T-helper 1 cell treated with Interleukin-12 subunit alpha and Interleukin-12 subunit beta and Interleukin-4 antibody, amounts not matched to agents 30 ng/mL and 1 ng/mL, for 36 hours (primary cell): ENCODE measurements at regions not wholly inside any gene's neighbourhood (a gene's known extent, or its start where the extent isn't known, plus 50 kb on each side); places are given as distances from the start of the nearest gene placed in this dataset.

ENCODE experiments used
- intact Hi-C: fragments of 100-400 bp; cut with micrococcal nuclease; formaldehyde crosslinking; loops from one replicate; pipeline ENCODE4 v1.15.1; 2024

- intact Hi-C loops = loop anchor here (10.0 kb wide), 1 partner anchor 424 kb away; no protein-coding TSS in a partner anchor
Measured at GRCh38 chr2:145748927-145749326, 1229.0 kb upstream of the ZEB2 start.

GRCh38 chr2:145747715-145748114 is 1227.8 kb upstream of the ZEB2 start:
- intact Hi-C loops = loop anchor here (10.0 kb wide), 1 partner anchor 423 kb away; no protein-coding TSS in a partner anchor

GRCh38 chr2:145745387-145745721 is 1225.4 kb upstream of the ZEB2 start:
- intact Hi-C loops = loop anchor here (10.0 kb wide), 1 partner anchor 421 kb away; no protein-coding TSS in a partner anchor

- intact Hi-C loops = loop anchor here (10.0 kb wide), 1 partner anchor 420 kb away; no protein-coding TSS in a partner anchor
Measured at GRCh38 chr2:145744541-145745386, 1224.8 kb upstream of the ZEB2 start.

DNA sequence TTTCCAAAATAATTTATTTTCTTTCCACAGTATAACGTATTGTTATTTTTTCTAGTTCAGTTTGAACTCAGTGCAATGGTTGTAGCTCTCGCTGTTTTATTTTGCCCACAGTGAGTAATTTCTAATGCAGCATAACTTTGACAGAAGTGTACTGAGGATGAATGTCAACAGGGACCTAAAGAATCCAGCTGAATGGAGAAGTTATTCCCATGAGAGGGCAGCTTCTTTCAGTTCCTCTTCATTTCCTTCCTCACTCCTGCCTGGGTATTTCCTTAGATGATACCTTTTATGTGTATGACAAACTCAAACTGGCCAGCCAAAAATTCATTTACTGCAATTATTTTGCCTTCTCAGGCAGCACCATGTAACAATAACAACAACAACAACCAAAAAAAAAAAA is 1223.1 kb upstream of the ZEB2 start:
- intact Hi-C loops = loop anchor here (10.0 kb wide), 1 partner anchor 418 kb away; no protein-coding TSS in a partner anchor

GRCh38 chr2:145741636-145742035 is 1221.7 kb upstream of the ZEB2 start:
- intact Hi-C loops = loop anchor here (10.0 kb wide), 1 partner anchor 417 kb away; no protein-coding TSS in a partner anchor

- intact Hi-C loops = loop anchor here (10.0 kb wide), 1 partner anchor 416 kb away; no protein-coding TSS in a partner anchor
Measured at GRCh38 chr2:145741181-145741580, 1221.3 kb upstream of the ZEB2 start.

DNA sequence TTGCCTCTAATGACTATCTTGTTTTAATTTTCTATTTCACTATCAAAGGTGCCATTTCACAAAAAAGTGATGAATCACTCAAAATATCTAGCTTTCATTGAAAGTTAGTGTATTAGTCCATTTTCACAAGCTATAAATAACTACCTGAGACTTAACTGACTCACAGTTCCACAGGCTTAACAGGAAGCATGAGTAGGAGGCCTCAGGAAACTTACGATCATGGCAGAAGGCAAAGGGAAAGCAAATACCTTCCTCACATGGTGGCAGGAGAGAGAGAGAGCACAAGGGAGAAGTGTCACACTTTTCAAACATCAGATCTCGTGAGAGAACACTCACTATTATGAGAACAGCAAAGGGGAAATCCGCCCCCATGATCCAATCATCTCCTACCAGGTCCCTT is 1220.4 kb upstream of the ZEB2 start:
- intact Hi-C loops = loop anchor here (10.0 kb wide), 1 partner anchor 416 kb away; no protein-coding TSS in a partner anchor

- intact Hi-C loops = loop anchor here (10.0 kb wide), 1 partner anchor 415 kb away; no protein-coding TSS in a partner anchor
Measured at GRCh38 chr2:145739681-145740080, 1219.8 kb upstream of the ZEB2 start.

DNA sequence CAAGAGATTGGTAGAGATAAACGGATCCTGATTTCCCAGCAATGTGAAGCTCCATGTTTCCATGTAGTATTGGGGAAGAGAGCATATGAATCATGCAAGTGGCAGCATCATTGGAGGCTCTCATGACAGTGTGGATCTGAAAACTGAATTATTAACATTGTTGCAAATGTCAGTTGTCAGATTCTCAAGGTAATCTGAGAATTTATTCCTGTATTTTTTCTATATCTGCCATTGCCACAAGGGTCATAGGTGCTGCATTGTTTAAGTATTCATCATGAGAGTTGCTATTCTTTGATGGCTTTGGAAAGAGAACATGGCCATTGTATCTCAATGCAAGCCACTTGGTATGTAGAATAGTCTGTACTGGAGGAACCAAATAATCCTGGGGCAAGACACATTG is 1217.0 kb upstream of the ZEB2 start:
- intact Hi-C loops = no loop called here

- intact Hi-C loops = no loop called here
Measured at GRCh38 chr2:145731467-145731866, 1211.5 kb upstream of the ZEB2 start.

DNA sequence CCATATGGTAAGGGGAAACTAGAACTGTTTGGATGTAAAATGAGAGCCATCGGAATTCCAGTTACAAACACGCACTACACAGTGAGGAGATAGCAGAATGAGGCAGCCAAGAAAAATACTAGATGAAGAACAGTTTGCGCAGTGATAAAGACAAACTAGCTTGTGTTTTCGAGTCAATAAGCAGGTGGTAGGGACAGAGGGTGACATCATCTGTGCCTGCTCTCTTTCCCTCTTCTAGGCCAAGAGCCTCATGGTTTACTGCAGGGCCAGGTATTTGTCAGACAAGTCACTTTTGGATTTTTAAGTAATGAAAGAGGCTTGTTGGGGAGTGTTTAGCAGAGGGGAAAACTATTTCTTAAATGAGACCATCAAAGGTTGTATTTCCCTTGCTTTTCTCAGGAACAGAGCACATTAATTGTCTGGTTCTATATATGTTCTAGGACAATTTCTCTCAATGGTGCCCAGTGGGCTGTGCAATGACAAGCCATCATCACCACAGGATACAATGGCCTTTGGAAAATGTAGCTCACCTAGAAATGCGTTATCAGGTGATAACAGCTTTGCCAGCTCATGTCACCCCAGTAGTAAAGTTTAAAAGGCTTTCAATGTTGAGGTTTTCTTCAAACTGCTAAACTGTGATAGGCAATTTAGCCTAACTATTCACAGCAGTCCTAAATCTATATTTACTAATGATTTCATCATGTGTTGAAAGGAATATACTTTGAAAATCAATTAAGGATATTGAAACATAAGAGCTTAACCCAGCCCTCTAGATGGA is 1210.3 kb upstream of the ZEB2 start:
- intact Hi-C loops = no loop called here

DNA sequence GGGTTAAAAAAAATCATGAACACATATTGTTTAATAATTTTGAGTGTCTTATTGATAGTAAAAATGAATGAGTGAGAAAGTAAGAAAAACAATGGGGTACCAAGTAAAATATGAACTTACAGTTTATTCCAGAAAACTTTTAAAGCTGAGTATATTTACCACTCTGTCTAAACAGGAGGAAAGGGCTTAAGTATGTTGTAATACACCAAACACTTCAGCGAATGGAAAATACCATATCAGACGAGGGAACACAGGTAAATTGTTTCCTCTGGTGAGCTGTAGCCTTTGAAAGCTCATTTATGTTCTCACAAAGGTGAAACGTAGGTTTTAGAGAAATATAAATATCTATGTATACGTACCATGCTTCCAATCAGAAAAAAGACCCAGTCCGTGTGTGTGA is 1209.6 kb upstream of the ZEB2 start:
- intact Hi-C loops = no loop called here

DNA sequence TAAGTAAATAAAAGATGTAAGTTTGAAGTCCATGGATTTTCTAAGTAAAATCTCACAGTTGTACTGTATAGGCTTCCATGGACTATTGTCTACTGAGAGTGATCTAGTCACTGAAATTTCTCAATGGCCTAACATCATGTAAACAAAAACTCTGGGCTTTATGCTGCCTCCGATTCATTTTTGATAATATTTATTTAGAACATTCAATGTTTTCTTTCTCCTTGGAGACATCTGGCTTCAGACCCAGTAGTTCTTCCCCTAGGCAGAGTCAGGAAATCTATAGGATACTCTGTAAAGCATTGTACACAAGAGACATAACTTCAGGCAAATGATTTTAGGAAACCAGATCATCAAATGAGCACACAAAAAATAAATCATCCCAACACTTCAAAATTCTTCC is 1208.6 kb upstream of the ZEB2 start:
- intact Hi-C loops = no loop called here

DNA sequence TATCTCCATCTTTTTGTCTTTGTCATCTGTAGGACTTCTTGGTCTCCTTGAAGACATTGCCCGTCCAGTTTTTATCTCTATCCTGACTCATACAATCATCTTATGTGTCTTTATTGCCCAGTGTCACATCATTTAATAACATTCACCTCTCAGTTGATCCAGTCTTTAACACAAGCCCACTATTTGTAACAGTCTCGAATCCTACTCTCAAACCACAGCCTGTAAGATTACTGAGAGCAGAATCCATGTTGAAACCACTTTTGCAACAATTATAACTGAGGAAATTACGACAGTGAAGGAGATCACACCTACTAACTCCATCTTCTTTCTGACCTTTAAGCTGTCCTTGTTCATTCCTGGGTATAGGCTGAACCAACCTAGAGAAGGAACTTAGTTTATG is 1206.0 kb upstream of the ZEB2 start:
- intact Hi-C loops = no loop called here

DNA sequence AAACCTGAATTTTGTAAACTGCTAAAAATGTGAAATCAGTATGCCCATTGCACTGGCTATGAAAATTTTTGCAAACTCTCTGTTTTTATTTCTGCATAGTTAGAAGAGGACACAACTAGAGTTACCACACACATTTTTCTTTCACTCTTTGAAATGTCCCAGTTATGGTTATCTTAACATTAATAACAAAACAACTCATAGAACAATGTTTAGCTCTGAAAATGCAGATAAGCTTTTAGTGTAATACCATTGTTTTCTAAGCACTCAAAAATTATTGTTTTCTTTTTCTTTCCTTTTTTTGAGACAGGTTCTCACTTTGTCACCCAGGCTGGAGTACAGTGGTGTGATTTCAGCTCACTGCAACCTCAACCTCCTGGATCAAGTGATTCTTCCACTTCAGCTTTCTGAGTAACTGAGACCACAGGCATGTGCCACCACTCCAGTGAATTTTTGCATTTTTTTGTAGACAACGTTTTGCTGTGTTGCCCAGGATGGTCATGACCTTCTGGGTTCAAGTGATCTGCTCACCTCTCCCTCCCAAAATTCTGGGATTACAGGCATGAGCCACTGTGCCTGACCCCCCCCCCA is 1204.5 kb upstream of the ZEB2 start:
- intact Hi-C loops = no loop called here

DNA sequence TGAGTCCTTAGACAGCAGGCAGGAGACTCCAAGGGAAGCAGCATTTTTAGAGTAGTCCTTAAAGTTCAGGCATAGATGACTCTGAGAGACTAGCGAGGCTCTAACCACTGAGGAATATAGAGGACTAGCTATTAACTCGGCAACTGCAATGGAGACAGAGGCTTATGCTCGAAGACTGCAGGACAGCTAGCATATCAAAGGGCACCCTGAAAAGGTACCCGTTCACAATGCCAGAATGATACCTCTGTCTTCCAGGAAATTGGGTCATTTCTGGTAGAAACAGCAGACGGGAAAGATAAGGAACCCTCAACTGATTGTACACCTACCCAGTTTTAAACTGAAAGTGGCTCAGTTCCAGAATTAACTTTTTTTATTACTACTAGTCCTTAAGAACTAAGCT is 1204.0 kb upstream of the ZEB2 start:
- intact Hi-C loops = no loop called here

DNA sequence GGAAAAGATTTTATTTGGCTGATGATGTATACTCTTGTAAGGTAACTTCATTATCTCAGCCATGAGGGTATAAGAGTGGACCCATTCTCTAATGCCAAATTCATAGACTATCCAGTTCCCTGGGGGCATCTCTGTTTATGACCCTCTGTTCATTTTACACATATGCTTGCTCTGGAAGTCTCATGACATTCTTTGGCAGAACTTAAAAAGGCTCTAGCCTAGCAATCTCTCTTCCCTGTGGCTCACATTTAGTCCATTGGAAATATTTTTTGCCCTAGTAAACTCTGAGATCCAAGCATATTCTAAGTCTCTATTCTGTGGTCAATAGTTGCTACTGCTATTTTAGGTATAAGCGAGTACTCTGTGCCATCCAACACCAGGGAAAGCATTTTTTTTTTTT is 1201.8 kb upstream of the ZEB2 start:
- intact Hi-C loops = no loop called here

- intact Hi-C loops = no loop called here
Measured at GRCh38 chr2:145715601-145716000, 1195.7 kb upstream of the ZEB2 start.

DNA sequence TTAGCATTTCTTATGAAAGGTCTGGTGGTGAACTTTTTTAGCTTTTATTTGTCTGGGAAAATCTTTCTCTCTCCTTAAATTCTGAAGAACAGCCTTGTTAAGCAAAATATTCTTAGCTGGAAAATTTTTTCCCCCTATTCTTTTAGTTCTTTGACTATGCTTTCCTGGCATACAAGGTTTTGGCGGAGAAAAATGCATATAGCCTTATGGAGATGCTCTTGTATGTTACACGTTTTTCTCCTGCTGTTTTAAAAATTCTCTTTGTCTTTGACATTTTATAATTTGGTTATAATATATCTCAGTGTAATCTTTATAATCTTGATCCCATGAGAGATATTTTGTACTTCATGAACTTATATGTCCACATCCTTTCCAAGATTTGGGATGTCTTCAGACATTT is 1190.4 kb upstream of the ZEB2 start:
- intact Hi-C loops = no loop called here

DNA sequence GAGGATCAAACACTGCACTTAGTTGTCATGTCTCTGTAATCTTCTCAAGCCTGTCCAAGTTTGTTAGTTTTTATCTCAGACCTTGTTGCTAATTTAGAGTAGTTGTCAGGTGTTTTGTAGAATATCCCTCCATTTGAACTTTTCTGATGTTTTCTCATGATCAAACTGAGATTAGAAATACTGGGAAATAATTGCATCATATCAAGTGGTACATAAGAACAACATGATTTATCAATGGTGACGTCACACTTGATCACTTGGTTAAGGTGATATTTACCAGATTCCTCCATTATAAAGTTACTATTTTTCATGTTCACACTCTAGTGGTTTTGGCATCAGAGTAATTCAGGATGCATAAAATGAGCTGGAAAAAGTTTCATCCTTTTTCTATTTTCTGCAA is 1182.4 kb upstream of the ZEB2 start:
- intact Hi-C loops = no loop called here

GRCh38 chr2:145692971-145693478 is 1173.1 kb upstream of the ZEB2 start:
- intact Hi-C loops = no loop called here
